ENCODE measurements at regions not wholly inside any gene's neighbourhood (a gene's known extent, or its start where the extent isn't known, plus 50 kb on each side); places are given as distances from the start of the nearest gene placed in this dataset.

GRCh38 chr1:14334336-14335176, 263.9 kb upstream of the KAZN start:
- no peak for DNase-seq
- intact Hi-C loops (cut with DNase I; ENCODE audit: low total_unique reads), result no loop called here

GRCh38 chr1:14338509-14338908, 260.0 kb upstream of the KAZN start:
- TF ChIP-seq POLR2AphosphoS5 (IDR thresholded peaks at IDR 0.05) (no peak), CTCF (IDR thresholded peaks at IDR 0.05) (no peak), EP300 (IDR thresholded peaks at IDR 0.05; ENCODE audit: low read depth) (no peak), POLR2A (IDR thresholded peaks at IDR 0.05) (no peak)
- H3K27ac ChIP-seq, result no peak overlapping the region
- H3K27me3 ChIP-seq, result no peaks in the 10 kb centered on the region
- WGBS, 2 donors (ENCODE audit: low coverage in 1 of 2), result 71 to 84% methylated on average over 3 of the region's 3 CpGs
- in situ Hi-C loops (cut with MboI; ENCODE audit: low pct_ligation_motif_present in 1 of 4, low pct_unique_long_range_greater_than_20kb in 1 of 4, low sequenced_read_pairs in 3 of 4), result no loop called here
- DNase-seq, result no peak
- intact Hi-C loops (cut with DNase I; ENCODE audit: low total_unique reads), result no loop called here
- H3K4me1 ChIP-seq, result peaks cover 0 to 5% (median 0%) of the 10 kb centered on the region in 4 donors
- H3K4me3 ChIP-seq, result no peak overlapping the region
- H3K36me3 ChIP-seq, result no peaks in the 10 kb centered on the region
- no peaks in the 10 kb centered on the region for H3K9me3 ChIP-seq

More at GRCh38 chr1:14334336-14335176, 263.9 kb upstream of the KAZN start:
- Histone ChIP-seq H3K9me3 (no peaks in the 10 kb centered on the region), H3K4me3 (no peak overlapping the region), H3K27me3 (no peaks in the 10 kb centered on the region), H3K4me1 (peaks cover 0 to 5% (median 0%) of the 10 kb centered on the region in 4 donors), H3K36me3 (no peaks in the 10 kb centered on the region), H3K27ac (no peak overlapping the region)
- 48 to 56% methylated on average over 2 to 7 of the region's 7 CpGs for WGBS, 2 donors (ENCODE audit: low coverage in 1 of 2)
- TF ChIP-seq CTCF (IDR thresholded peaks at IDR 0.05), result no peak
- TF ChIP-seq POLR2AphosphoS5 (IDR thresholded peaks at IDR 0.05), result no peak
- no peak for TF ChIP-seq POLR2A (IDR thresholded peaks at IDR 0.05)
- in situ Hi-C loops (cut with MboI; ENCODE audit: low pct_ligation_motif_present in 1 of 4, low pct_unique_long_range_greater_than_20kb in 1 of 4, low sequenced_read_pairs in 3 of 4), result no loop called here

- in situ Hi-C loops (cut with MboI; ENCODE audit: low pct_ligation_motif_present in 1 of 4, low pct_unique_long_range_greater_than_20kb in 1 of 4, low sequenced_read_pairs in 3 of 4) (no loop called here), intact Hi-C loops (cut with DNase I; ENCODE audit: low total_unique reads) (no loop called here)
- H3K36me3 ChIP-seq, result no peaks in the 10 kb centered on the region
- DNase-seq, result no peak
- H3K27ac ChIP-seq, result no peak overlapping the region
- no peaks in the 10 kb centered on the region for H3K27me3 ChIP-seq
- H3K9me3 ChIP-seq, result no peaks in the 10 kb centered on the region
- H3K4me1 ChIP-seq, result peaks cover 0 to 5% (median 0%) of the 10 kb centered on the region in 4 donors
- no peak for TF ChIP-seq POLR2AphosphoS5 (IDR thresholded peaks at IDR 0.05)
- no peak for TF ChIP-seq EP300 (IDR thresholded peaks at IDR 0.05; ENCODE audit: low read depth)
- TF ChIP-seq POLR2A (IDR thresholded peaks at IDR 0.05), result no peak
- no peak for TF ChIP-seq CTCF (IDR thresholded peaks at IDR 0.05)
- 71 to 97% methylated on average over 5 of the region's 5 CpGs for WGBS, 2 donors (ENCODE audit: low coverage in 1 of 2)
- H3K4me3 ChIP-seq, result no peak overlapping the region
These were observed 259.2 kb upstream of the KAZN start for GRCh38 chr1:14339288-14339687.

- no peaks in the 10 kb centered on the region for H3K36me3 ChIP-seq
- H3K4me3 ChIP-seq, result no peak overlapping the region
- no peaks in the 10 kb centered on the region for H3K27me3 ChIP-seq
- DNase-seq, result no peak
- WGBS, 2 donors (ENCODE audit: low coverage in 1 of 2), result 66 to 69% methylated on average over 5 of the region's 5 CpGs
- no peak for TF ChIP-seq POLR2AphosphoS5 (IDR thresholded peaks at IDR 0.05)
- TF ChIP-seq POLR2A (IDR thresholded peaks at IDR 0.05), result no peak
- TF ChIP-seq EP300 (IDR thresholded peaks at IDR 0.05; ENCODE audit: low read depth), result no peak
- TF ChIP-seq CTCF (IDR thresholded peaks at IDR 0.05), result no peak
- in situ Hi-C loops (cut with MboI; ENCODE audit: low pct_ligation_motif_present in 1 of 4, low pct_unique_long_range_greater_than_20kb in 1 of 4, low sequenced_read_pairs in 3 of 4) (no loop called here), intact Hi-C loops (cut with DNase I; ENCODE audit: low total_unique reads) (no loop called here)
- no peak overlapping the region for H3K27ac ChIP-seq
- H3K4me1 ChIP-seq, result no peaks in the 10 kb centered on the region
- H3K9me3 ChIP-seq, result no peaks in the 10 kb centered on the region
These were observed 258.3 kb upstream of the KAZN start for GRCh38 chr1:14340002-14340785.
